Inferior parietal cortex (tissue), 1 donor: ENCODE measurements at regions not wholly inside any gene's neighbourhood (a gene's known extent, or its start where the extent isn't known, plus 50 kb on each side); places are given as distances from the start of the nearest gene placed in this dataset.

Experiments
- DNase-seq: peaks from one replicate; pipeline ENCODE4 v3.0.0-alpha.2; 2016; ENCODE audit errors: extremely low spot score

- no peak for DNase-seq
Observed at GRCh38 chr15:96524676-96525417, 194.3 kb downstream of the NR2F2 start.

GRCh38 chr15:96535148-96535547, 204.6 kb downstream of the NR2F2 start:
- DNase-seq, result no peak

GRCh38 chr15:96538491-96538890, 208.0 kb downstream of the NR2F2 start:
- no peak for DNase-seq

- no peak for DNase-seq
Observed at GRCh38 chr15:96540283-96540682, 209.8 kb downstream of the NR2F2 start.

GRCh38 chr15:96542130-96542770, 211.8 kb downstream of the NR2F2 start:
- no peak for DNase-seq

- no peak for DNase-seq
Observed at GRCh38 chr15:96544162-96544756, 213.8 kb downstream of the NR2F2 start.

GRCh38 chr15:96549136-96549535, 218.6 kb downstream of the NR2F2 start:
- DNase-seq, result no peak

GRCh38 chr15:96551196-96551595, 220.7 kb downstream of the NR2F2 start:
- no peak for DNase-seq

GRCh38 chr15:96551722-96552121, 221.2 kb downstream of the NR2F2 start:
- DNase-seq, result no peak

- no peak for DNase-seq
Observed at GRCh38 chr15:96553006-96553405, 222.5 kb downstream of the NR2F2 start.

- no peak for DNase-seq
Observed at GRCh38 chr15:96553451-96553850, 223.0 kb downstream of the NR2F2 start.

- DNase-seq, result no peak
Observed at GRCh38 chr15:96553931-96554330, 223.4 kb downstream of the NR2F2 start.

GRCh38 chr15:96554541-96554940, 224.0 kb downstream of the NR2F2 start:
- DNase-seq, result no peak

- DNase-seq, result no peak
Observed at GRCh38 chr15:96559087-96559486, 228.6 kb downstream of the NR2F2 start.

- DNase-seq, result no peak
Observed at GRCh38 chr15:96559631-96560030, 229.1 kb downstream of the NR2F2 start.

- no peak for DNase-seq
Observed at GRCh38 chr15:96560246-96560895, 229.9 kb downstream of the NR2F2 start.

GRCh38 chr15:96561593-96561992, 231.1 kb downstream of the NR2F2 start:
- DNase-seq, result no peak

- no peak for DNase-seq
Observed at GRCh38 chr15:96564546-96564945, 234.0 kb downstream of the NR2F2 start.

GRCh38 chr15:96565266-96565665, 234.8 kb downstream of the NR2F2 start:
- no peak for DNase-seq

GRCh38 chr15:96574782-96575181, 244.3 kb downstream of the NR2F2 start:
- no peak for DNase-seq

GRCh38 chr15:96576596-96576995, 246.1 kb downstream of the NR2F2 start:
- no peak for DNase-seq

- no peak for DNase-seq
Observed at GRCh38 chr15:96578393-96578792, 247.9 kb downstream of the NR2F2 start.

- no peak for DNase-seq
Observed at GRCh38 chr15:96581371-96581770, 250.9 kb downstream of the NR2F2 start.
